Activated CD4-positive, alpha-beta T cell treated with anti-CD3 and anti-CD28 coated beads, Interleukin-2, amount 10 ng/mL, durations not matched to agents 24 days and 14 days (primary cell): ENCODE measurements at regions not wholly inside any gene's neighbourhood (a gene's known extent, or its start where the extent isn't known, plus 50 kb on each side); places are given as distances from the start of the nearest gene placed in this dataset.
"Not testable (repeated sequence)": the region's sequence is repeated elsewhere in the genome, so short reads cannot be mapped to it uniquely, and the experiment has no call there.

Source experiments
- DNase-seq: peaks from one replicate; pipeline ENCODE4 v3.0.0; 2022
- H3K27ac Mint-ChIP-seq: one replicate; pipeline ENCODE4 v1.8.0; 2022; ENCODE audit warnings: mild to moderate bottlenecking, mixed read lengths
- H3K27me3 Mint-ChIP-seq: one replicate; pipeline ENCODE4 v1.8.0; 2022; ENCODE audit warnings: mixed read lengths
- H3K36me3 Mint-ChIP-seq: one replicate; pipeline ENCODE4 v1.8.0; 2022; ENCODE audit warnings: low read depth, mild to moderate bottlenecking, mixed read lengths
- H3K4me1 Mint-ChIP-seq: one replicate; pipeline ENCODE4 v1.8.0; 2021; ENCODE audit warnings: mixed read lengths
- H3K4me3 Mint-ChIP-seq: one replicate; pipeline ENCODE4 v1.8.0; 2022; ENCODE audit warnings: mild to moderate bottlenecking, moderate library complexity, mixed read lengths
- H3K9me3 Mint-ChIP-seq: one replicate; pipeline ENCODE4 v1.8.0; 2021; ENCODE audit warnings: mixed read lengths
- intact Hi-C: fragments of 100-400 bp; cut with micrococcal nuclease; formaldehyde crosslinking; loops from one replicate; pipeline ENCODE4 v1.15.1; 2023

- H3K27me3 Mint-ChIP-seq, intact Hi-C loops, H3K4me3 Mint-ChIP-seq, H3K27ac Mint-ChIP-seq, H3K4me1 Mint-ChIP-seq, DNase-seq: not testable (repeated sequence)
- H3K36me3 Mint-ChIP-seq: peaks cover 14% of the 10 kb centered on the region
- H3K9me3 Mint-ChIP-seq: peaks cover 41% of the 10 kb centered on the region
Measured at GRCh38 chrY:11643549-11643948, 1057.5 kb upstream of the USP9Y start.

DNA sequence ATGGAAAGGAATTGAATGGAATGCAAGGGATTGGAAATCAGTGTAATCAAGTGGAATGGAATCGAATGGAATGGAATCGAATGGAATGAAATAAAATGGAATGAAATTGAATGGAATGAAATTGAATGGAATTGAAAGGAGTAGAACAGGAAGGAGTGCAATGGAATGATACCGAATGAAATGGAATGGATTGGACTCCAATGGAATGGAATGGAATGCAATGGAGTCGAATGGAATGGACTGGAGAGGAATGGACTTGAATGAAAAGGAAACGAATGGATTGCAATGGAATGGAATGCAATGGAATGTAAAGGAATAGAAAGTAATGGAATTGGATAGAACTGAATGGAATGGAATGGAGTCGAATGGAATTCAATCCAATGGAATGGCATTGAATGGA is 1032.8 kb upstream of the USP9Y start:
- H3K36me3 Mint-ChIP-seq: peaks cover 16% of the 10 kb centered on the region
- no peak for DNase-seq
- H3K4me3 Mint-ChIP-seq: no peak overlapping the region
- no peaks in the 10 kb centered on the region for H3K4me1 Mint-ChIP-seq
- peaks cover 68% of the 10 kb centered on the region for H3K9me3 Mint-ChIP-seq
- no peaks in the 10 kb centered on the region for H3K27me3 Mint-ChIP-seq
- no peak overlapping the region for H3K27ac Mint-ChIP-seq
- intact Hi-C loops: no loop called here
